Calu3 (cell line): ENCODE measurements at regions not wholly inside any gene's neighbourhood (a gene's known extent, or its start where the extent isn't known, plus 50 kb on each side); places are given as distances from the start of the nearest gene placed in this dataset.

Experiments
- BruUV-seq: library from RNA; stranded (reverse); fragments of 400-500 nt; replicated peaks from 2 replicates; lab custom pipeline; 2021; lab: Mats Ljungman, UMichigan
- CTCF ChIA-PET: fragments of 300-600 bp; sonication (Branson Sonifier 250); formaldehyde crosslinking; loops from one replicate; lab custom pipeline; 2022; ENCODE audit warnings: antibody characterized with exemption; lab: Charles Lee
- DNase-seq: peaks from one replicate; pipeline ENCODE4 v3.0.0; 2022
- H3K27ac Mint-ChIP-seq: one replicate; pipeline ENCODE4 v1.8.0; 2022; ENCODE audit warnings: mixed read lengths; ENCODE audit not compliant: unreplicated experiment
- H3K27me3 Mint-ChIP-seq: one replicate; pipeline ENCODE4 v1.8.0; 2022; ENCODE audit warnings: mixed read lengths; ENCODE audit not compliant: unreplicated experiment
- H3K36me3 Mint-ChIP-seq: one replicate; pipeline ENCODE4 v1.8.0; 2022; ENCODE audit warnings: mild to moderate bottlenecking, moderate library complexity, mixed read lengths; ENCODE audit not compliant: insufficient read depth, unreplicated experiment
- H3K4me1 Mint-ChIP-seq: one replicate; pipeline ENCODE4 v1.8.0; 2022; ENCODE audit warnings: mild to moderate bottlenecking, low read depth, mixed read lengths; ENCODE audit not compliant: unreplicated experiment
- H3K4me3 Mint-ChIP-seq: one replicate; pipeline ENCODE4 v1.8.0; 2022; ENCODE audit warnings: mild to moderate bottlenecking, low read depth, moderate library complexity, mixed read lengths; ENCODE audit not compliant: unreplicated experiment
- H3K9me3 Mint-ChIP-seq: one replicate; pipeline ENCODE4 v1.8.0; 2022; ENCODE audit warnings: low read depth, mixed read lengths; ENCODE audit not compliant: unreplicated experiment
- intact Hi-C: fragments of 100-400 bp; cut with micrococcal nuclease; formaldehyde crosslinking; loops from one replicate; pipeline ENCODE4 v1.10.0; 2022; ENCODE audit not compliant: unreplicated experiment
- TF ChIP-seq, protein P1 (sequence below): fragments of 200-600 bp; IDR thresholded peaks from one replicate; pipeline ENCODE4 v1.8.0; 2022; ENCODE audit warnings: antibody characterized with exemption; ENCODE audit not compliant: unreplicated experiment

DNA sequence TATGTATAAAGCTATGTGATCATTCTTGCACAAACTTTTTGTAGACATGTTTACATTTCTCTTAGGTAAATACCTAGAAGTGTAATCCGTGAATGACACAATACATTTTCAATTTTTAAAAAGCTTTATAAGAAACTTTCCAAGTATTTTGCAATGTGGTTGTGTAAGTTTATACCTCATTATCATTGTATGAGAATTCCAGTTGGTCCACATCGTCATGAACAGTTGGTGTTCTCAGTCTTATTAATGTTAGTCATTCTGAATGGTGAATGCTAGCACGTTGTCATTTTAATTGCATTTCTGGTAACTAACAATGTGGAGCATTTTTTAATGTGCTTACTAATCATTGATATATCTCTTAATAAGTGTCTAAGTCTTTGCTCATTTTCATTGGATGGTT, 116.5 kb upstream of the F13A1 start:
- no peak for DNase-seq
- no TSS peak for BruUV-seq
- H3K9me3 Mint-ChIP-seq = no peaks in the 10 kb centered on the region
- intact Hi-C loops = no loop called here
- no peak overlapping the region for H3K27ac Mint-ChIP-seq
- CTCF ChIA-PET = no interaction called here
- H3K36me3 Mint-ChIP-seq = no peaks in the 10 kb centered on the region
- H3K27me3 Mint-ChIP-seq = no peaks in the 10 kb centered on the region
- H3K4me1 Mint-ChIP-seq = no peaks in the 10 kb centered on the region
- H3K4me3 Mint-ChIP-seq = no peak overlapping the region
- TF ChIP-seq, protein P1, sequence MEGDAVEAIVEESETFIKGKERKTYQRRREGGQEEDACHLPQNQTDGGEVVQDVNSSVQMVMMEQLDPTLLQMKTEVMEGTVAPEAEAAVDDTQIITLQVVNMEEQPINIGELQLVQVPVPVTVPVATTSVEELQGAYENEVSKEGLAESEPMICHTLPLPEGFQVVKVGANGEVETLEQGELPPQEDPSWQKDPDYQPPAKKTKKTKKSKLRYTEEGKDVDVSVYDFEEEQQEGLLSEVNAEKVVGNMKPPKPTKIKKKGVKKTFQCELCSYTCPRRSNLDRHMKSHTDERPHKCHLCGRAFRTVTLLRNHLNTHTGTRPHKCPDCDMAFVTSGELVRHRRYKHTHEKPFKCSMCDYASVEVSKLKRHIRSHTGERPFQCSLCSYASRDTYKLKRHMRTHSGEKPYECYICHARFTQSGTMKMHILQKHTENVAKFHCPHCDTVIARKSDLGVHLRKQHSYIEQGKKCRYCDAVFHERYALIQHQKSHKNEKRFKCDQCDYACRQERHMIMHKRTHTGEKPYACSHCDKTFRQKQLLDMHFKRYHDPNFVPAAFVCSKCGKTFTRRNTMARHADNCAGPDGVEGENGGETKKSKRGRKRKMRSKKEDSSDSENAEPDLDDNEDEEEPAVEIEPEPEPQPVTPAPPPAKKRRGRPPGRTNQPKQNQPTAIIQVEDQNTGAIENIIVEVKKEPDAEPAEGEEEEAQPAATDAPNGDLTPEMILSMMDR = no peak

DNA sequence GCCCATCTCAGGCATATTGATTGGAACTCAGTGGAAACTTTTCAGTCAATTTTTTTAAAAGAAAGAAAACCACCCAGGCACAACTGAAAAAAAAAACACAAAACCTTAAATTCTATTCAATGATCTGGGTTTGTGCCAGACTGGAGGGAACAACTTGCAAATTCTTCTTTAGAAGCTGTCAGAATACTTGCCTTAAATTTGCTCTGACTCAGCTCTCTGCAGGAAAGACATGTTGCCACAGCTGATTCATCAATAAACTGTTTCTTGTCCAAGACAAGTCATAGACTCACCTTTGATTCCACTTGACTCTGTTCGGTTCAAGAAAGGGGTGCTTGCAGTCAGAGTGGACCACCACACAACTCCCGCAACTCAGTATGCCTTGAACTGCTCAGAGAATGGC, 117.8 kb upstream of the F13A1 start:
- Mint-ChIP-seq H3K27me3 (no peaks in the 10 kb centered on the region), H3K4me1 (no peaks in the 10 kb centered on the region), H3K27ac (no peak overlapping the region), H3K36me3 (no peaks in the 10 kb centered on the region), H3K4me3 (no peak overlapping the region), H3K9me3 (no peaks in the 10 kb centered on the region)
- intact Hi-C loops = no loop called here
- BruUV-seq = no TSS peak
- CTCF ChIA-PET = no interaction called here
- TF ChIP-seq, protein P1 = no peak
- no peak for DNase-seq

DNA sequence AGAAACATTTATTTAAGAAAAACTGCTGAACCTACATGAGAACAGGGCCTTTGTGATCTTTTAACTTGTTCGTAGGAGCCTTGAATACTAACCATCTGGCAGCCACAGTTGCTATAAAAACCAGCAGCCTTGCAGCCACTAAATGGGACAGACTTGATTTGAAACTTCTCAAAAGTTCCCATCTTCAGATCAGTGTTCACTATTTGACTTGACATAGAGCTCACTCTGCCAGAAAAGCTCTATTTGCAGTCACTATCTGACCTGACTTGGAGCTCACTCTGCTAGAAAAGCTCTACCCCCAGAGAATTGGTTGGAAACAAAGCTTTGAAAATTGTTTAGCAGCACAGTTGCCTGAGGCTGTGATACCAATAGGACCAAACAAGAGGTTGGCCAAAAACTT, 119.3 kb upstream of the F13A1 start:
- TF ChIP-seq, protein P1 = no peak
- no peaks in the 10 kb centered on the region for H3K36me3 Mint-ChIP-seq
- CTCF ChIA-PET = no interaction called here
- no peaks in the 10 kb centered on the region for H3K27me3 Mint-ChIP-seq
- no peaks in the 10 kb centered on the region for H3K4me1 Mint-ChIP-seq
- intact Hi-C loops = no loop called here
- H3K27ac Mint-ChIP-seq = no peak overlapping the region
- no TSS peak for BruUV-seq
- no peak for DNase-seq
- H3K4me3 Mint-ChIP-seq = no peak overlapping the region
- no peaks in the 10 kb centered on the region for H3K9me3 Mint-ChIP-seq

DNA sequence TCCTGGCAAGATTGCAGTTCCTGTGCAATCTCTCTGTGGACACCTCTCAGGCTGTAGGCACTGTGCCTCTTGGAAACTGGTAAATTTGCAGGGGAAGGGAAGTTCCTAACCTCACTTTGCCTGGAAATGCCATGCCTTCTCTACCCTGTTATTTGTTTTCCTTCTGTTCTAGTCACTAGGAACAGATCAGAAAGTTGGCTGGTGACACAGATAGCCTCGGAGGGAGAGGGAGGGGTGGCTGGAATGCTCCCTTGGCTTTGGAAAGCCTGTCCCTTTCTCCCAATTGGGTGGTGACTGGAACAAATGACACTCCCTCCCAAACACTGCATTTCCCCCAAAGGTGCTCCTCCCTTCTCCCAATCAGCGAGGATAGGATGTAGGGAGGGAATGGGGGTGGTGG, 131.5 kb upstream of the F13A1 start:
- Mint-ChIP-seq H3K36me3 (no peaks in the 10 kb centered on the region), H3K9me3 (no peaks in the 10 kb centered on the region), H3K4me1 (no peaks in the 10 kb centered on the region), H3K27ac (no peak overlapping the region), H3K27me3 (peaks cover 26% of the 10 kb centered on the region), H3K4me3 (no peak overlapping the region)
- no TSS peak for BruUV-seq
- TF ChIP-seq, protein P1 = no peak
- no peak for DNase-seq
- intact Hi-C loops = no loop called here
- CTCF ChIA-PET = no interaction called here
